Left colon (tissue), 2 donors: ENCODE measurements at regions not wholly inside any gene's neighbourhood (a gene's known extent, or its start where the extent isn't known, plus 50 kb on each side); places are given as distances from the start of the nearest gene placed in this dataset.
"Not testable (repeated sequence)": the region's sequence is repeated elsewhere in the genome, so short reads cannot be mapped to it uniquely, and the experiment has no call there.

Experiments used
- ATAC-seq: fragments of 200-7000 bp; cut with Tn5 transposase; one replicate; pipeline ENCODE4 v1.9.1; 2020; ENCODE audit warnings: mild to moderate bottlenecking, moderate library complexity
- DNase-seq, 2 donors: peaks; one replicate each; pipeline ENCODE4 v3.0.0-alpha.2; 2020
- intact Hi-C, 2 donors: fragments of 100-400 bp; cut with DNase I in 1 of 2; cut with micrococcal nuclease in 1 of 2; formaldehyde crosslinking; loops; one replicate each; pipeline versions ENCODE4 v1.11.2 to v1.14.0; 2022; cut with DNase I, micrococcal nuclease
- donor health status: DM: no; HTN: no; CAD: no.
- donor health status: DM: yes; HTN: yes; CAD: no.

- DNase-seq, intact Hi-C loops, ATAC-seq: not testable (repeated sequence)
These were observed 3083.7 kb downstream of the RPIA start for GRCh38 chr2:91775193-91775592.

GRCh38 chr2:91780324-91780723 is 3088.9 kb downstream of the RPIA start:
- intact Hi-C loops, DNase-seq, ATAC-seq: not testable (repeated sequence)

- DNase-seq, ATAC-seq, intact Hi-C loops: not testable (repeated sequence)
These were observed 3061.8 kb upstream of the TEKT4 start for GRCh38 chr2:91809391-91809790.

- no peak for DNase-seq
- intact Hi-C loops, result no loop called here
- no peak for ATAC-seq
These were observed 3031.0 kb upstream of the TEKT4 start for GRCh38 chr2:91839904-91840868.

- DNase-seq, ATAC-seq, intact Hi-C loops: not testable (repeated sequence)
These were observed 3029.0 kb upstream of the TEKT4 start for GRCh38 chr2:91842264-91842663.

GRCh38 chr2:91842913-91843312 is 3028.3 kb upstream of the TEKT4 start:
- intact Hi-C loops, ATAC-seq, DNase-seq: not testable (repeated sequence)

GRCh38 chr2:91843723-91844450 is 3027.3 kb upstream of the TEKT4 start:
- intact Hi-C loops, DNase-seq, ATAC-seq: not testable (repeated sequence)

- intact Hi-C loops, ATAC-seq, DNase-seq: not testable (repeated sequence)
These were observed 3026.8 kb upstream of the TEKT4 start for GRCh38 chr2:91844451-91844825.

GRCh38 chr2:91846388-91846787 is 3024.8 kb upstream of the TEKT4 start:
- ATAC-seq, intact Hi-C loops, DNase-seq: not testable (repeated sequence)

- ATAC-seq, DNase-seq, intact Hi-C loops: not testable (repeated sequence)
These were observed 3019.4 kb upstream of the TEKT4 start for GRCh38 chr2:91851689-91852420.

- intact Hi-C loops, result not testable (repeated sequence)
These were observed 3014.3 kb upstream of the TEKT4 start for GRCh38 chr2:91856971-91857370.

GRCh38 chr2:91857711-91858110 is 3013.5 kb upstream of the TEKT4 start:
- intact Hi-C loops, DNase-seq, ATAC-seq: not testable (repeated sequence)

More at GRCh38 chr2:91856971-91857370, 3014.3 kb upstream of the TEKT4 start:
- not testable (repeated sequence) for DNase-seq, ATAC-seq

GRCh38 chr2:91871716-91872115 is 2999.5 kb upstream of the TEKT4 start:
- DNase-seq, intact Hi-C loops, ATAC-seq: not testable (repeated sequence)

- DNase-seq, ATAC-seq, intact Hi-C loops: not testable (repeated sequence)
These were observed 2997.8 kb upstream of the TEKT4 start for GRCh38 chr2:91873416-91873815.

GRCh38 chr2:91877658-91878210 is 2993.5 kb upstream of the TEKT4 start:
- DNase-seq, ATAC-seq, intact Hi-C loops: not testable (repeated sequence)

GRCh38 chr2:91895091-91895490 is 2976.1 kb upstream of the TEKT4 start:
- ATAC-seq, intact Hi-C loops, DNase-seq: not testable (repeated sequence)

- DNase-seq, intact Hi-C loops, ATAC-seq: not testable (repeated sequence)
These were observed 2953.6 kb upstream of the TEKT4 start for GRCh38 chr2:91917602-91918001.
